ENCODE measurements at regions not wholly inside any gene's neighbourhood (a gene's known extent, or its start where the extent isn't known, plus 50 kb on each side); places are given as distances from the start of the nearest gene placed in this dataset.
"Not testable (repeated sequence)": the region's sequence is repeated elsewhere in the genome, so short reads cannot be mapped to it uniquely, and the experiment has no call there.

DNA sequence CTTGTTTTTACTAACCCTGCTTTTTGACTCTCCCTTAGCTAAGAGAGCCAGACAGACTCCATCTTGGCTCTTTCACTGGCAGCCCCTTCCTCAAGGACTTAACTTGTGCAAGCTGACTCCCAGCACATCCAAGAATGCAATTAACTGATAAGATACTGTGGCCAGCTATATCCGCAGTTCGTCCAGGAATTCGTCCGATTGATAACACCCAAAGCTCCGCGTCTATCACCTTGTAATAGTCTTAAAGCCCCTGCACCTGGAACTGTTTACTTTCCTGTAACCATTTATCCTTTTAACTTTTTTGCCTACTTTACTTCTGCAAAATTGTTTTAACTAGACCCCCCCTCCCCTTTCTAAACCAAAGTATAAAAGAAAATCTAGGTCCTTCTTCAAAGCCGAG lies 50.8 kb upstream of the WDR72 start:
- TF ChIP-seq, protein P1, sequence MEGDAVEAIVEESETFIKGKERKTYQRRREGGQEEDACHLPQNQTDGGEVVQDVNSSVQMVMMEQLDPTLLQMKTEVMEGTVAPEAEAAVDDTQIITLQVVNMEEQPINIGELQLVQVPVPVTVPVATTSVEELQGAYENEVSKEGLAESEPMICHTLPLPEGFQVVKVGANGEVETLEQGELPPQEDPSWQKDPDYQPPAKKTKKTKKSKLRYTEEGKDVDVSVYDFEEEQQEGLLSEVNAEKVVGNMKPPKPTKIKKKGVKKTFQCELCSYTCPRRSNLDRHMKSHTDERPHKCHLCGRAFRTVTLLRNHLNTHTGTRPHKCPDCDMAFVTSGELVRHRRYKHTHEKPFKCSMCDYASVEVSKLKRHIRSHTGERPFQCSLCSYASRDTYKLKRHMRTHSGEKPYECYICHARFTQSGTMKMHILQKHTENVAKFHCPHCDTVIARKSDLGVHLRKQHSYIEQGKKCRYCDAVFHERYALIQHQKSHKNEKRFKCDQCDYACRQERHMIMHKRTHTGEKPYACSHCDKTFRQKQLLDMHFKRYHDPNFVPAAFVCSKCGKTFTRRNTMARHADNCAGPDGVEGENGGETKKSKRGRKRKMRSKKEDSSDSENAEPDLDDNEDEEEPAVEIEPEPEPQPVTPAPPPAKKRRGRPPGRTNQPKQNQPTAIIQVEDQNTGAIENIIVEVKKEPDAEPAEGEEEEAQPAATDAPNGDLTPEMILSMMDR (IDR thresholded peaks at IDR 0.05): not testable (repeated sequence)
- not testable (repeated sequence) for TF ChIP-seq POLR2A (IDR thresholded peaks at IDR 0.05)
